ENCODE measurements at regions not wholly inside any gene's neighbourhood (a gene's known extent, or its start where the extent isn't known, plus 50 kb on each side); places are given as distances from the start of the nearest gene placed in this dataset.
"Not testable (repeated sequence)": the region's sequence is repeated elsewhere in the genome, so short reads cannot be mapped to it uniquely, and the experiment has no call there.

DNA sequence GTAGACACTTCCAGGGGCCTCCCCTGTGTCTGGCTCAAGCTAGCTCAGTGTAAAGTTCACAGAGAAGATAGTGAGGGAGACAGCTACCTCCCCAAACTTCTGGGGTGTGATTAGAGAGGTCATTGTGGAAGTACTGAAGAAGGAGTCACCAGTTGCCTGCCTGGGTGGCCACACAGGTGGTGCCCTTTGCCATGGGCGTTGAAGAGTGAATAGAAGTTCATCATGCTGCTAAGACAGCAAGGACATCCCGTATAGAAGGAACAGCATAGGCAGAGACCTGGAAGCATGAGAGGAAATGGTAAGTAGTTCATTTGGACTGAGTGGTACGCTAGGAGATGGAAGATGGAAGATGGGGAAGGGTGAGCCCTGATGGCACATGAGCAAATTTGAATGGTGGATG lies 110.1 kb downstream of the PJA1 start (continued):
- no peak for TF ChIP-seq MXI1 (IDR thresholded peaks at IDR 0.05; ENCODE audit: borderline replicate concordance, low read depth, low read length)
- no peak for TF ChIP-seq FOS (IDR thresholded peaks at IDR 0.05; ENCODE audit: low read depth, low read length)
- TF ChIP-seq RFX5 (IDR thresholded peaks at IDR 0.05; ENCODE audit: low read depth, low read length): no peak

DNA sequence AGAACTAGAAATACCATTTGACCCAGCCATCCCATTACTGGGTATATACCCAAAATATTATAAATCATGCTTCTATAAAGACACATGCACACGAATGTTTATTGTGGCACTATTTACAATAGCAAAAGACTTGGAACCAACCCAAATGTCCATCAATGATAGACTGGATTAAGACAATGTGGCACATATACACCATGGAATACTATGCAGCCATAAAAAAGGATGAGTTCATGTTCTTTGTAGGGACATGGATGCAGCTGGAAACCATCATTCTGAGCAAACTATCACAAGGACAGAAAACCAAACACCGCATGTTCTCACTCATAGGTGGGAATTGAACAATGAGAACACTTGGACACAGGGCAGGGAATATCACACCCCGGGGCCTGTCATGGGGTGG lies 110.8 kb downstream of the PJA1 start:
- BruUV-seq (replicated peaks); H3K36me3 ChIP-seq (ENCODE audit: control insufficient read depth, insufficient read depth, low read length); intact Hi-C loops (cut with micrococcal nuclease); H2AK5ac ChIP-seq (ENCODE audit: low read depth, low read length); in situ Hi-C loops (cut with MboI; ENCODE audit: low sequenced_read_pairs); H3K4me2 ChIP-seq (ENCODE audit: low read depth, low read length); H3K9me3 ChIP-seq (ENCODE audit: control insufficient read depth, insufficient read depth, low read length); CTCF ChIA-PET; H3K4ac ChIP-seq (ENCODE audit: low read depth, low read length); H2BK120ac ChIP-seq (ENCODE audit: low read depth, low read length); H2BK5ac ChIP-seq (ENCODE audit: low read depth, low read length, poor library complexity, severe bottlenecking); H2BK15ac ChIP-seq (ENCODE audit: low read depth, low read length); H3K79me1 ChIP-seq (ENCODE audit: low read depth in 1 of 2, low read length in 2 of 2); ATAC-seq (ENCODE audit: low read depth); DNase-seq; H3K9ac ChIP-seq (ENCODE audit: low read depth, low read length); H4K8ac ChIP-seq (ENCODE audit: low read depth in 2 of 2, low read length in 2 of 2); H4K5ac ChIP-seq (ENCODE audit: low read depth, low read length); H3K56ac ChIP-seq (ENCODE audit: extremely low read depth, insufficient read depth, low read length); H3K4me1 ChIP-seq (ENCODE audit: control insufficient read depth, insufficient read depth, low read length); H4K91ac ChIP-seq (ENCODE audit: insufficient read depth, low read depth, low read length); H2AFZ ChIP-seq (replicated peaks; ENCODE audit: low read length, poor library complexity); H2BK20ac ChIP-seq (ENCODE audit: low read depth, low read length); H3K4me3 ChIP-seq (ENCODE audit: insufficient read depth, low read depth, low read length); H3K18ac ChIP-seq (ENCODE audit: low read depth, low read length); POLR2A ChIA-PET (ENCODE audit: unreplicated experiment); dilution Hi-C loops (cut with HindIII; ENCODE audit: low sequenced_read_pairs, unreplicated experiment); H3K27ac ChIP-seq (ENCODE audit: insufficient read depth, low read length); H3K14ac ChIP-seq (replicated peaks; ENCODE audit: low read depth, low read length); H3K9me1 ChIP-seq (ENCODE audit: insufficient read depth, low read length); H3K23ac ChIP-seq (ENCODE audit: low read depth, low read length); H2AK9ac ChIP-seq (replicated peaks; ENCODE audit: low read depth, low read length, poor library complexity); H4K20me1 ChIP-seq (ENCODE audit: insufficient read depth, low read length): not testable (repeated sequence)
- WGBS, 2 experiments (ENCODE audit: extremely low coverage in 2 of 2, insufficient read length in 1 of 2): no CpG with 5 or more reads among the region's 3 CpGs
- H3K27me3 ChIP-seq (ENCODE audit: control insufficient read depth, insufficient read depth, low read length): peaks cover 20% of the 10 kb centered on the region

All from IMR-90 (cell line).